ENCODE measurements at regions not wholly inside any gene's neighbourhood (a gene's known extent, or its start where the extent isn't known, plus 50 kb on each side); places are given as distances from the start of the nearest gene placed in this dataset.
A peak's percentile ranks its signal among the peaks of the same experiment; 100 is the strongest.
"Not testable (repeated sequence)": the region's sequence is repeated elsewhere in the genome, so short reads cannot be mapped to it uniquely, and the experiment has no call there.

GRCh38 chr2:7857904-7858303, 824.0 kb upstream of the ID2 start:
- no peaks in the 10 kb centered on the region for H3K4me1 ChIP-seq (ENCODE audit: control insufficient read depth in 2 of 2, insufficient read depth in 2 of 2, low read length in 2 of 2)
- WGBS = 96% methylated on average over 1 of the region's 1 CpG
- H3K36me3 ChIP-seq (ENCODE audit: control insufficient read depth in 2 of 2, insufficient read depth in 2 of 2, low read length in 1 of 2) = no peaks in the 10 kb centered on the region
- H3K27me3 ChIP-seq (ENCODE audit: control insufficient read depth in 2 of 2, insufficient read depth in 1 of 2, low read length in 1 of 2) = no peaks in the 10 kb centered on the region
- no peaks in the 10 kb centered on the region for H3K9me3 ChIP-seq (ENCODE audit: control insufficient read depth in 2 of 2, insufficient read depth in 1 of 2, low read length in 1 of 2)
- no peak for DNase-seq (ENCODE audit: low read depth in 6 of 9, low spot score in 9 of 9)
- no peak overlapping the region for H3K27ac ChIP-seq (ENCODE audit: low read depth in 1 of 2, low read length in 1 of 2)
- H3K4me3 ChIP-seq (ENCODE audit: low read length in 2 of 2) = no peak overlapping the region

GRCh38 chr2:7858624-7859023, 823.2 kb upstream of the ID2 start:
- no peak overlapping the region for H3K27ac ChIP-seq (ENCODE audit: low read depth in 1 of 2, low read length in 1 of 2)
- H3K4me1 ChIP-seq (ENCODE audit: control insufficient read depth in 2 of 2, insufficient read depth in 2 of 2, low read length in 2 of 2) = no peaks in the 10 kb centered on the region
- H3K27me3 ChIP-seq (ENCODE audit: control insufficient read depth in 2 of 2, insufficient read depth in 1 of 2, low read length in 1 of 2) = no peaks in the 10 kb centered on the region
- no peaks in the 10 kb centered on the region for H3K9me3 ChIP-seq (ENCODE audit: control insufficient read depth in 2 of 2, insufficient read depth in 1 of 2, low read length in 1 of 2)
- no peak overlapping the region for H3K4me3 ChIP-seq (ENCODE audit: low read length in 2 of 2)
- no peaks in the 10 kb centered on the region for H3K36me3 ChIP-seq (ENCODE audit: control insufficient read depth in 2 of 2, insufficient read depth in 2 of 2, low read length in 1 of 2)
- no peak for DNase-seq (ENCODE audit: low read depth in 6 of 9, low spot score in 9 of 9)
- 93% methylated on average over 2 of the region's 2 CpGs for WGBS

GRCh38 chr2:7860693-7861092, 821.2 kb upstream of the ID2 start:
- Histone ChIP-seq H3K4me3 (ENCODE audit: low read length in 2 of 2) (no peak overlapping the region), H3K27me3 (ENCODE audit: control insufficient read depth in 2 of 2, insufficient read depth in 1 of 2, low read length in 1 of 2) (no peaks in the 10 kb centered on the region), H3K4me1 (ENCODE audit: control insufficient read depth in 2 of 2, insufficient read depth in 2 of 2, low read length in 2 of 2) (no peaks in the 10 kb centered on the region), H3K27ac (ENCODE audit: low read depth in 1 of 2, low read length in 1 of 2) (no peak overlapping the region), H3K36me3 (ENCODE audit: control insufficient read depth in 2 of 2, insufficient read depth in 2 of 2, low read length in 1 of 2) (no peaks in the 10 kb centered on the region), H3K9me3 (ENCODE audit: control insufficient read depth in 2 of 2, insufficient read depth in 1 of 2, low read length in 1 of 2) (no peaks in the 10 kb centered on the region)
- DNase-seq (ENCODE audit: low read depth in 6 of 9, low spot score in 9 of 9) = no peak
- 88% methylated on average over 2 of the region's 2 CpGs for WGBS

- Histone ChIP-seq H3K36me3 (ENCODE audit: control insufficient read depth in 2 of 2, insufficient read depth in 2 of 2, low read length in 1 of 2) (no peaks in the 10 kb centered on the region), H3K9me3 (ENCODE audit: control insufficient read depth in 2 of 2, insufficient read depth in 1 of 2, low read length in 1 of 2) (no peaks in the 10 kb centered on the region), H3K4me1 (ENCODE audit: control insufficient read depth in 2 of 2, insufficient read depth in 2 of 2, low read length in 2 of 2) (peaks cover 0 to 4% of the 10 kb centered on the region in 2 donors), H3K4me3 (ENCODE audit: low read length in 2 of 2) (no peak overlapping the region), H3K27ac (ENCODE audit: low read depth in 1 of 2, low read length in 1 of 2) (no peak overlapping the region), H3K27me3 (ENCODE audit: control insufficient read depth in 2 of 2, insufficient read depth in 1 of 2, low read length in 1 of 2) (no peaks in the 10 kb centered on the region)
- 94% methylated on average over 8 of the region's 8 CpGs for WGBS
- DNase-seq (ENCODE audit: low read depth in 6 of 9, low spot score in 9 of 9) = no peak
Observed at GRCh38 chr2:7861910-7862702, 819.8 kb upstream of the ID2 start.

GRCh38 chr2:7866104-7866503, 815.8 kb upstream of the ID2 start:
- 96% methylated on average over 3 of the region's 3 CpGs for WGBS
- no peak overlapping the region for H3K4me3 ChIP-seq (ENCODE audit: low read length in 2 of 2)
- peaks cover 5 to 25% of the 10 kb centered on the region in 2 donors for H3K4me1 ChIP-seq (ENCODE audit: control insufficient read depth in 2 of 2, insufficient read depth in 2 of 2, low read length in 2 of 2)
- DNase-seq (ENCODE audit: low read depth in 6 of 9, low spot score in 9 of 9) = no peak
- no peak overlapping the region for H3K27ac ChIP-seq (ENCODE audit: low read depth in 1 of 2, low read length in 1 of 2)
- no peaks in the 10 kb centered on the region for H3K36me3 ChIP-seq (ENCODE audit: control insufficient read depth in 2 of 2, insufficient read depth in 2 of 2, low read length in 1 of 2)
- H3K27me3 ChIP-seq (ENCODE audit: control insufficient read depth in 2 of 2, insufficient read depth in 1 of 2, low read length in 1 of 2) = no peaks in the 10 kb centered on the region
- H3K9me3 ChIP-seq (ENCODE audit: control insufficient read depth in 2 of 2, insufficient read depth in 1 of 2, low read length in 1 of 2) = no peaks in the 10 kb centered on the region

- H3K27ac ChIP-seq (ENCODE audit: low read depth in 1 of 2, low read length in 1 of 2) = no peak overlapping the region
- WGBS = 90% methylated on average over 2 of the region's 2 CpGs
Observed at GRCh38 chr2:7866825-7867224, 815.0 kb upstream of the ID2 start.

GRCh38 chr2:7867867-7868266, 814.0 kb upstream of the ID2 start:
- no peak overlapping the region for H3K4me3 ChIP-seq (ENCODE audit: low read length in 2 of 2)
- no peaks in the 10 kb centered on the region for H3K9me3 ChIP-seq (ENCODE audit: control insufficient read depth in 2 of 2, insufficient read depth in 1 of 2, low read length in 1 of 2)
- H3K27me3 ChIP-seq (ENCODE audit: control insufficient read depth in 2 of 2, insufficient read depth in 1 of 2, low read length in 1 of 2) = no peaks in the 10 kb centered on the region
- no peak overlapping the region for H3K27ac ChIP-seq (ENCODE audit: low read depth in 1 of 2, low read length in 1 of 2)
- DNase-seq (ENCODE audit: low read depth in 6 of 9, low spot score in 9 of 9) = peak; percentile 20 to 76 (median 35)
- 14% methylated on average over 2 of the region's 2 CpGs for WGBS
- H3K36me3 ChIP-seq (ENCODE audit: control insufficient read depth in 2 of 2, insufficient read depth in 2 of 2, low read length in 1 of 2) = no peaks in the 10 kb centered on the region
- peaks cover 5 to 25% of the 10 kb centered on the region in 2 donors for H3K4me1 ChIP-seq (ENCODE audit: control insufficient read depth in 2 of 2, insufficient read depth in 2 of 2, low read length in 2 of 2)

More at GRCh38 chr2:7866825-7867224, 815.0 kb upstream of the ID2 start:
- Histone ChIP-seq H3K27me3 (ENCODE audit: control insufficient read depth in 2 of 2, insufficient read depth in 1 of 2, low read length in 1 of 2) (no peaks in the 10 kb centered on the region), H3K4me3 (ENCODE audit: low read length in 2 of 2) (no peak overlapping the region), H3K9me3 (ENCODE audit: control insufficient read depth in 2 of 2, insufficient read depth in 1 of 2, low read length in 1 of 2) (no peaks in the 10 kb centered on the region), H3K36me3 (ENCODE audit: control insufficient read depth in 2 of 2, insufficient read depth in 2 of 2, low read length in 1 of 2) (no peaks in the 10 kb centered on the region), H3K4me1 (ENCODE audit: control insufficient read depth in 2 of 2, insufficient read depth in 2 of 2, low read length in 2 of 2) (peaks cover 5 to 25% of the 10 kb centered on the region in 2 donors)
- DNase-seq (ENCODE audit: low read depth in 6 of 9, low spot score in 9 of 9) = no peak

- Histone ChIP-seq H3K4me1 (ENCODE audit: control insufficient read depth in 2 of 2, insufficient read depth in 2 of 2, low read length in 2 of 2) (peaks cover 5 to 25% of the 10 kb centered on the region in 2 donors), H3K36me3 (ENCODE audit: control insufficient read depth in 2 of 2, insufficient read depth in 2 of 2, low read length in 1 of 2) (no peaks in the 10 kb centered on the region), H3K27me3 (ENCODE audit: control insufficient read depth in 2 of 2, insufficient read depth in 1 of 2, low read length in 1 of 2) (no peaks in the 10 kb centered on the region), H3K27ac (ENCODE audit: low read depth in 1 of 2, low read length in 1 of 2) (no peak overlapping the region), H3K9me3 (ENCODE audit: control insufficient read depth in 2 of 2, insufficient read depth in 1 of 2, low read length in 1 of 2) (no peaks in the 10 kb centered on the region), H3K4me3 (ENCODE audit: low read length in 2 of 2) (no peak overlapping the region)
- DNase-seq (ENCODE audit: low read depth in 6 of 9, low spot score in 9 of 9) = no peak
- WGBS = 77% methylated on average over 6 of the region's 6 CpGs
Observed at GRCh38 chr2:7868836-7869235, 813.0 kb upstream of the ID2 start.

GRCh38 chr2:7876445-7876844, 805.4 kb upstream of the ID2 start:
- H3K9me3 ChIP-seq (ENCODE audit: control insufficient read depth in 2 of 2, insufficient read depth in 1 of 2, low read length in 1 of 2); DNase-seq (ENCODE audit: low read depth in 6 of 9, low spot score in 9 of 9); H3K4me3 ChIP-seq (ENCODE audit: low read length in 2 of 2); H3K27ac ChIP-seq (ENCODE audit: low read depth in 1 of 2, low read length in 1 of 2); H3K27me3 ChIP-seq (ENCODE audit: control insufficient read depth in 2 of 2, insufficient read depth in 1 of 2, low read length in 1 of 2); H3K4me1 ChIP-seq (ENCODE audit: control insufficient read depth in 2 of 2, insufficient read depth in 2 of 2, low read length in 2 of 2); H3K36me3 ChIP-seq (ENCODE audit: control insufficient read depth in 2 of 2, insufficient read depth in 2 of 2, low read length in 1 of 2): not testable (repeated sequence)
- WGBS = 89% methylated on average over 8 of the region's 8 CpGs
